ENCODE measurements at regions not wholly inside any gene's neighbourhood (a gene's known extent, or its start where the extent isn't known, plus 50 kb on each side); places are given as distances from the start of the nearest gene placed in this dataset.

DNA sequence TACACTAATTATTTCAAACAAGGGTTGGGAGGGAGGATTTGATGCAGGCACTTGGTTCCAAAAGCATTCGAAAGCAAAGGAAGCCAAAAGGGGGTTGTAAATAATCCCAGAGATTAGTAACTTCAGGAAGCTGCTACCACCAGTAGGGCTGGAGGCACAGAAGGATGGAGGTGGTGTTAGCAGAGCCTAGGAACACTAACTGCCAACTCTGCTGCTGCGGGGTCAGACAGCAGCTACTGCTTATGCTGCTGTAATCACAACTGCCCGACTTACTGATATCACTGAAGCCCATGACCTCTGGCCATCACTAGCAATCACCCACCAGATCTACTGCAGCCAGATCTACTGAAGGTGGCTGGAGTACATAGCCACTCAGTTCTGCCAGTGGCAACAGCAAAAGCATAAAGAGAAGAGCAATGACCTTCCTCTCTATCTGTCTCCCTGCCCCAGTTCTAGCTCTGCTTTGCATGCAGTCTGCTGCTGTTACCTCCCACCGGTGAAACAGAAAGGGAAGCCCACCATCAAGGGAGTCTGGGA lies 408.5 kb downstream of the PLPP3 start:
- TF ChIP-seq, protein P1, sequence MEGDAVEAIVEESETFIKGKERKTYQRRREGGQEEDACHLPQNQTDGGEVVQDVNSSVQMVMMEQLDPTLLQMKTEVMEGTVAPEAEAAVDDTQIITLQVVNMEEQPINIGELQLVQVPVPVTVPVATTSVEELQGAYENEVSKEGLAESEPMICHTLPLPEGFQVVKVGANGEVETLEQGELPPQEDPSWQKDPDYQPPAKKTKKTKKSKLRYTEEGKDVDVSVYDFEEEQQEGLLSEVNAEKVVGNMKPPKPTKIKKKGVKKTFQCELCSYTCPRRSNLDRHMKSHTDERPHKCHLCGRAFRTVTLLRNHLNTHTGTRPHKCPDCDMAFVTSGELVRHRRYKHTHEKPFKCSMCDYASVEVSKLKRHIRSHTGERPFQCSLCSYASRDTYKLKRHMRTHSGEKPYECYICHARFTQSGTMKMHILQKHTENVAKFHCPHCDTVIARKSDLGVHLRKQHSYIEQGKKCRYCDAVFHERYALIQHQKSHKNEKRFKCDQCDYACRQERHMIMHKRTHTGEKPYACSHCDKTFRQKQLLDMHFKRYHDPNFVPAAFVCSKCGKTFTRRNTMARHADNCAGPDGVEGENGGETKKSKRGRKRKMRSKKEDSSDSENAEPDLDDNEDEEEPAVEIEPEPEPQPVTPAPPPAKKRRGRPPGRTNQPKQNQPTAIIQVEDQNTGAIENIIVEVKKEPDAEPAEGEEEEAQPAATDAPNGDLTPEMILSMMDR (IDR thresholded peaks at IDR 0.05): no peak
- TF ChIP-seq POLR2A (IDR thresholded peaks at IDR 0.05): no peak
